ENCODE measurements at regions not wholly inside any gene's neighbourhood (a gene's known extent, or its start where the extent isn't known, plus 50 kb on each side); places are given as distances from the start of the nearest gene placed in this dataset.
"Not testable (repeated sequence)": the region's sequence is repeated elsewhere in the genome, so short reads cannot be mapped to it uniquely, and the experiment has no call there.

GRCh38 chr10:109647627-109648026 lies 275.7 kb downstream of the XPNPEP1 start:
- DNase-seq: no peak

GRCh38 chr10:109633846-109634245 lies 289.5 kb downstream of the XPNPEP1 start:
- DNase-seq: no peak

GRCh38 chr10:109633017-109633416 lies 290.3 kb downstream of the XPNPEP1 start:
- not testable (repeated sequence) for DNase-seq

DNA sequence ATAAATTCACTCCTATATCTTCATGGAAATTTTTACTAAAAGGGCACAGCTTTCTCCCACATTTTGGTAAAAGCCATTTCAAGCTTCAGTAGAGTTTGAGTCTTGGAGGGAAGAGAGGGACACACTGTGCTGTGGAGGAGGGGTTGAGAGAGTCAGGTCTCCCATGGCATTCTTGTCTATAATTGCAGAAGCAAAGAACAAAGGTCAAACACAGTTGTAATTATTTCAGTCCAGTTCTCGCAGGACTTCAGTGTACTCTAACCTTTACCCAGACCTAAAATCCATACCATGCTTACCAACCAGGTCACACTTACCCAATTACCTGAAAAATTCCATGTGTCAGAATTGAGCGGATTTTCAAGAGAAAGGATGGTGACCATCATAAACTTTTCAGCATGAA lies 298.4 kb downstream of the XPNPEP1 start:
- no peak for DNase-seq

DNA sequence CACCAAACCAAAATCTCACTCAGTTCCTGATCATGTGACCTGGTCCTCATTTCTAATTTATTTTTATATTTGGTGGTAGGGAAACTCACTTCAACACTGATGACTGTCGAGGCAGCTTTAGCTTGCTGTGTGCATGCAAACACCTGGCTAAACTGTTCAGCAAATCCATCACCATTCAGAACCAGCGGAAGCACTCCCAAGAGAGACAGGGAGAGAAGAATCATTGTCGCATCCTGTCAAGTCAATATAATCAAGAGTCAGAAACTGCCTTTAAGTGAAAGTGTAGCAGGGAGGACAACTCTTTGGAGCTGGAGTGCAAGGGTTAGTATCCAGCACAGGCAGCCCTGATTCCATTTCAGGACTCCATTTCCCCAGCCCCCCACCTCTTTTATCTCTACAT lies 300.7 kb downstream of the XPNPEP1 start:
- no peak for DNase-seq

DNA sequence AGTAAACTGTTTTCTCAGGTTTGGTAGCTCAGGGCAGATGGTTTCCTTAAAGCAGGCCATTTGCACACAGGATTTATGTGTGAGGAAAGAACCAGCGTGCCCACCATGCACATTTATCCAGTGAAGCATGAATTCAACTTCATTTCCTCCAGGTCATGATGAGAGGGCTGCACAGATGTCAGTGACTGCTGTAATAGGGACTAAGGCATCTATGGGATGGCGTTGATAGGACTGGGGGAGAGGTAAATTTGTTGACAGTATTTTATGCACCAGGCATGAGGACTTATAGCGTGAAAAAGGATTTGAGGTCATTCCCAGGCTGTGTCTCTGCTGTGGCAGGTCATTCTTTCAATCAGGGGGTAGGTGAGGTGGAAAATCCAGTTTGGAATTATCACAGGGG lies 302.9 kb downstream of the XPNPEP1 start:
- no peak for DNase-seq

DNA sequence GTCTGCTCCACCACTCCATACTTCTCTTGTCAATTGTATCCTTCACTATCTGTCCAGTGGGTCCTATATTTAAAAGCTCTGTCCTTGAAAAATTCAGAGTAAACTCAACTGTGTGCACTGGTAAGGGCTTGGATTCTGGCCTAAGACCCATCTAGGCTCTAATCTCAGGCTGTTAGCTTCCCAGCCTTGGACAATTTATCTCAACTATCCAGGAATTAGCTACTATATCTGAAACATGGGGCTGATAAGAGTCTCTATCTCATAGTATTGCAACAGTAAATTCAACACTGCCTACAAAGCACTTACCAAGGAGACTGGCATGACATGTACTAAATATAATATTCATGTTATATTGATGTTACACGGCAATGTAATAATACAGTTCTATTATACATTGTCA lies 303.4 kb downstream of the XPNPEP1 start:
- DNase-seq: no peak

DNA sequence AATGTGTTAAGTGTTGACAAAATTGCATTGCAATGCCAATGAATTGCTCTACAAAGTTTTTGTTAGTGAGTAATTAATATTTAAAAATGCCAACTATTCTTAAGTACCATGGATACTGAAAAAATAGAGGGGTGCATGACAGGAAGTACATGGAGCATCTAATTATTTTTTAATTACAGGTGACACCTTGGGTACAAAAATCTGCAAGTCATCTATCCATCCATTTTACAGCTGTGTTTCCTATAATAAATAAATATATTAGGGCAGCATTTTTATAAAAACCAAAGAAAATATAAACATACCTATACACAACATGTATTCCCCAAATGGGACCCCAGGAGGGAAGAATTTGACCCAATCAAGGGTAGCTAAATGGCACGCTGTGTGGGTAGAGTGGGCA lies 304.6 kb downstream of the XPNPEP1 start:
- no peak for DNase-seq

DNA sequence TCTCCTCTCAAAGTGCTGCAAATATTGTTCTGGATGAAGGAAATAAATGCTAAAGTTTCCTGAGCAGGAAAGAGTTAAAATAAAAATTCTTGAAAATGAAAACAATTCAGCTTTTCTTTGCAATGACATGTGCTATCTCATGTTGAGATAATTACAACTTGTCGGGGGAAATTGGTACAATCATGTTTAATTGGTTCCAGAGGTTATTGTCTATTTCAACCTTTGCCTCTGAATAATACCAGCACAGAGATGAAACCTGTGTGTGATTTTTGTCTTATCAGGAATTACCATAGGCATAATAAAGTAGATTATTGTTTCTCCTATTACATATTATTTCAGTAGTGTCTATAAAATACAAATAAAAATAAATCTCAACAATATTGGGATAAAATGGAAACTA lies 305.0 kb downstream of the XPNPEP1 start:
- DNase-seq: no peak

GRCh38 chr10:109616359-109616980 lies 306.8 kb downstream of the XPNPEP1 start:
- peak; percentile 41 for DNase-seq

DNA sequence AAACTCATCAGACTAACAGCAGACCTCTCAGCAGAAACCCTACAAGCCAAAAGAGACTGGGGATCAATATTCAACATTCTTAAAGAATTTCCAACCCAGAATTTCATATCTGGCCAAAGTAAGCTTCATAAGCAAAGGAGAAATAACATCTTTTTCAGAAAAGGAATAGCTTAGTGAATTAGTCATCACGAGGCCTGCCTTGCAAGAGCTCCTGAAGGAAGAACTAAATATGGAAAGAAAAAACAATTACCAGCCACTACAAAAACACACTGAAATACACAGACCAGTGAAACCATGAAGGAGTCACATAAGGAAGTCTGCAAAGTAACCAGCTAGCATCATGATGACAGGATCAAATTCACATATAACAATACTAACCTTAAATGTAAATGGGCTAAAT lies 328.0 kb downstream of the XPNPEP1 start:
- DNase-seq: peak; percentile 66

DNA sequence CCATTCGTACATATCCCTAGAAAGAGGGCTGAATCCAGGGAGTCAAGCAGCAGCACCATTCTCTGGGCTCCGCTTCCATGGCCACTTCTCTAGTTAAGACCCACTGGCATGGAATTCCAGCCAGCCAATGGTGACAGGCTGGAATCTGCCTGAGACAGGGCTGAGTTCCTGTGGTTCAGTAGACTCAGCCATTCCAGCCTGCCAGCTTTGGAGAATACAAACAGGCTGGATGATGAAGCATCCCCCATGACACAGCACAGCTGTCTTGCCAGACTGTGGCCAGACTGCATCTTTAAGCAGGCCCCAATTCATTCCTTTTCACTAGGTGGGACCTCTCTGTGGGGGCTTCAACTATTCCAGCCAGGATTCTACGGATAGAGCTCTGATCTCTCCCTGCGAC lies 329.6 kb downstream of the XPNPEP1 start:
- peak; percentile 75 for DNase-seq

- DNase-seq: peak; percentile 19
Measured at GRCh38 chr10:109592391-109592790, 330.9 kb downstream of the XPNPEP1 start.

DNA sequence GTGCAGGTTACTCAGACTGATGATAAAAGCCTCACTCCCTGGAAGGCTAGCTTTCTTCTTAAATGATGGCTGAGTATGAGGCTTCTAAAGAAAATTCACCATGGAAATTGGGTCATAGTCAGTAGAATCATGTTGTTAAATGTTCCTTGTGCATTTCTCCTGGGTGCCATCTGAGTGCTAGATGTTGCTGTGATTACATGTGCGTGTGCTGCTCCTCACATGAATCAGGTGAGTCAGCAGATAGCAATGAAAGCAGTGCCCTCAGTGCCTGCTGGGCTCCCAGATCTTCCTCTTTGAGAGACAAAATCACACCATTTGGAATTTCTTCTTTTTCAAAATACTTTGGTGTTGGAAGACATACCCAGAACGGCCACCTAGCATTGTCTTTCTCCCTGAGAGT lies 331.7 kb downstream of the XPNPEP1 start:
- peak; percentile 16 for DNase-seq

DNA sequence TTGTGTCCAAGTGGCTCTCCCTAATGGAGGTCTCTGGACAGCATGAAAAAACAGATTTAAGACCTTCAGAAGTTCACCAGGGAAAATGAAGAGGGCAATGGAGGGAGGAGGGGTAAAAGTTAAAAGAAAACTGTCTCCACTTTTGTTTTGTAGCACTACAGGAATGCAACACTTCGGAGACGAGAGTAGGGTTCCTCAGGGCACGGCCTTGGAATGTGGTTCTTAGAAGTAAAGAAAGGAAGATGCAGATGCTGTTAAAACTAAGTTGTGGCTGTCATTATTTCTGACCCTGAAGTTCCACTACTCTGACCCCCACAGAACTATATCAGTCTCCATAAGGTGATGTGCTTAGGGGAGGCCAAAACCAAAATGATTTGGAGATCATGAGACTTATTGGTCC lies 335.1 kb downstream of the XPNPEP1 start:
- DNase-seq: no peak

DNA sequence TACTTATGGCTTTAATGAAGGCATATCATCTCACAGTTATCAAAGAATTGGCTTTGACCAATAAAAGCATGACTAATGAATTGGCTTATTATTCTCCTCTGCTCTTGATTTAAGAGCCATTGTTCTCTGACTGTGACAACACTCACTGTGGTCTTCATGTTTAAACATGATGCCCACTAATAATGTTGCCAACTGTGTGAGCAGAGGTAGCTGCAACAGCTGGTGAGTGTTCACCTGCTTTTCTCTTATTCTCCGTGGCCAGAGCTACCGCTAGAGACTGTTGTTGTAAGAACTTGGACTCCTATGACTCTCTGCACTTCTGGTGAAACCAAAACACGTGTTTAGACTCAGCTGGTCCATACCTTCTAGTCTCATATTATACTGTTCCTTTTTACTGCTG lies 335.9 kb downstream of the XPNPEP1 start:
- DNase-seq: no peak

GRCh38 chr10:109556399-109556798 lies 366.9 kb downstream of the XPNPEP1 start:
- DNase-seq: no peak

- DNase-seq: not testable (repeated sequence)
Measured at GRCh38 chr10:109542050-109542603, 381.2 kb downstream of the XPNPEP1 start.

DNA sequence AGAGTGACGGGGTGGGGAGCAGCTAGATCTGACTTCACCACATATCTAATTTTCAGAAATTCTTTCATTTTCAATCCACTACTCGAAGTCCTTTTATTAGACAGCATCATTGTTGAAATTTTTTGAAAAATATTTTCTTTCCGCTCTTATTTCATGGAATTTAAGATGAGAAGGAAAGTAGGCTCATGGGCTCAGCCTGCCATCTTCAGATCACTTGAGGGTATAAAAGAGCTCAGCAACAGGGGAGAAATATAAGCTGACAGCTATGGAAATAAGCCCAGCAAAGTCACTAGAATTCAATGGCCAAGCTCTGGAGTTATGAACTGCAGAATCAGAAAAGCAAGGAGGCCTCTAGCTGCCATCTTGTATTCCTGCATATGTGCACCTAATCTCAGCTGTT lies 389.1 kb downstream of the XPNPEP1 start:
- DNase-seq: no peak

GRCh38 chr10:109529258-109529657 lies 394.1 kb downstream of the XPNPEP1 start:
- no peak for DNase-seq

DNA sequence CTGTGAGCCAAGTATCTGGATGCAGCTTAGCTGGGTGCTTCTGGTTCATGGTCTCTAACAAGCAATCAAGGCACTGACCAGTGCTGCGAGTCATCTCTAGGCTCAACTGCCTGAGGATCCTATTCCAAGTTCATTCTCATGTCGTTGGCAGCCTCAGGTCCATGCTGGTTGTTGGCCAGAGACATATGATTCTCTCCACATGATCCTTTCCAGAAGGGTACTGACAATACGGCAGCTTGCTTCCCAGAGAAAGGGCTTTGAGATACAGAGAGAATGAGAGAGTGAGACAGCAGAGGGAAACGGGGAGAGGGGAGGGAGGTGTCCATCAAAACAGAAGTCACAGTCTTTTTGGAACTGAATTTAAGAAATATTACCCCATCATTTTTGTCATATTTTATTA lies 405.6 kb downstream of the XPNPEP1 start:
- DNase-seq: no peak

DNA sequence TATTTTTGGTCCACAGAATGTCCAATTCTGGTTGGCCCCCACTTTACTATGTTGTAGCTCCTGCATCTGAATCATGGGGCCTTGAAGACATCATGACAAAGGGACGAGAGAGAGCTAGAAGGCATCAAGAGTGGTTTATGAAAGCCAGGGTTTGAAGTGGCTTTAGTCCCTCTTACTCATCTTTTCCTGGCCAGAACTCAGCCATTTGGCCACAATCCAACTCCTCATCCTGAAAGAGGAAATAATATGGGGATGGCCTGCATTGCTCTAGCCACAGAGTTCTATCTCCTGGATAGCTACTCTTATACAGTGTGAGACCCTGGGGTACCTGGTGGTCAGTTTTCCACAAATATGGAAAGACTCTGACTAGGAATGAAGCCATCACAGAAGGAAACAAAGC lies 418.9 kb downstream of the XPNPEP1 start:
- DNase-seq: peak; percentile 27

DNA sequence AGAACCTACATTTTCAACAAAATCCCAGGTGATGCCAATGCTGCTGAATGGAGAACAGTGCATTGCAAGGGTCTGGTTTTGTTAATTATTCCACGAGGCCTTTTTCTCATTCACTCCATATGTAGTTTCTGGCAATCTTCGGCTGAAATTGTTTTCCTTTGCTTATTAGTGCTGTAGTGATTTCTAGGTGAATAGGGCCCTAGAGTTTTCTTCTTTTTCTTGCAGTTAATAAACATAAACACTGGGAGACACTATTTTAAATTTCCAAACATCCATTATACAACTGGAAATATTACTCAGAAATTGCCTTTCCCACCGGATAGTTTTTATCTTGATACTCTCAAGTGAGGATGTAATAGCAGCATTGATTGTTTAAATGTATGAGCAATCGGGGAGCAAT lies 435.6 kb downstream of the XPNPEP1 start:
- DNase-seq: no peak

- DNase-seq: no peak
Measured at GRCh38 chr10:109480836-109481235, 442.5 kb downstream of the XPNPEP1 start.
